ENCODE measurements at regions not wholly inside any gene's neighbourhood (a gene's known extent, or its start where the extent isn't known, plus 50 kb on each side); places are given as distances from the start of the nearest gene placed in this dataset.

- intact Hi-C loops (cut with micrococcal nuclease) = no loop called here
These were observed 567.0 kb upstream of the MCTP2 start for GRCh38 chr15:93664213-93664956.

- intact Hi-C loops (cut with micrococcal nuclease) = no loop called here
These were observed 569.0 kb upstream of the MCTP2 start for GRCh38 chr15:93662162-93662885.

GRCh38 chr15:93658026-93658816 lies 569.2 kb upstream of the RGMA start:
- intact Hi-C loops (cut with micrococcal nuclease) = no loop called here

- intact Hi-C loops (cut with micrococcal nuclease) = no loop called here
These were observed 567.0 kb upstream of the RGMA start for GRCh38 chr15:93656041-93656440.

GRCh38 chr15:93649691-93650235 lies 560.8 kb upstream of the RGMA start:
- intact Hi-C loops (cut with micrococcal nuclease) = no loop called here

- intact Hi-C loops (cut with micrococcal nuclease) = no loop called here
These were observed 557.2 kb upstream of the RGMA start for GRCh38 chr15:93646193-93646592.

- intact Hi-C loops (cut with micrococcal nuclease) = no loop called here
These were observed 556.6 kb upstream of the RGMA start for GRCh38 chr15:93645594-93645993.

GRCh38 chr15:93644595-93644994 lies 555.6 kb upstream of the RGMA start:
- intact Hi-C loops (cut with micrococcal nuclease) = no loop called here

- intact Hi-C loops (cut with micrococcal nuclease) = no loop called here
These were observed 551.5 kb upstream of the RGMA start for GRCh38 chr15:93640411-93640962.

GRCh38 chr15:93631958-93632618 lies 543.1 kb upstream of the RGMA start:
- intact Hi-C loops (cut with micrococcal nuclease) = no loop called here

- intact Hi-C loops (cut with micrococcal nuclease) = no loop called here
These were observed 530.6 kb upstream of the RGMA start for GRCh38 chr15:93619597-93619996.

GRCh38 chr15:93617443-93617842 lies 528.4 kb upstream of the RGMA start:
- intact Hi-C loops (cut with micrococcal nuclease) = no loop called here

GRCh38 chr15:93614386-93615104 lies 525.5 kb upstream of the RGMA start:
- intact Hi-C loops (cut with micrococcal nuclease) = no loop called here

- intact Hi-C loops (cut with micrococcal nuclease) = no loop called here
These were observed 524.4 kb upstream of the RGMA start for GRCh38 chr15:93613386-93613785.

GRCh38 chr15:93612953-93613352 lies 523.9 kb upstream of the RGMA start:
- intact Hi-C loops (cut with micrococcal nuclease) = no loop called here

- intact Hi-C loops (cut with micrococcal nuclease) = no loop called here
These were observed 521.9 kb upstream of the RGMA start for GRCh38 chr15:93610944-93611343.

GRCh38 chr15:93608643-93609148 lies 519.7 kb upstream of the RGMA start:
- intact Hi-C loops (cut with micrococcal nuclease) = no loop called here

GRCh38 chr15:93603550-93603949 lies 514.5 kb upstream of the RGMA start:
- intact Hi-C loops (cut with micrococcal nuclease) = no loop called here

- intact Hi-C loops (cut with micrococcal nuclease) = no loop called here
These were observed 498.1 kb upstream of the RGMA start for GRCh38 chr15:93587059-93587521.

- intact Hi-C loops (cut with micrococcal nuclease) = no loop called here
These were observed 496.0 kb upstream of the RGMA start for GRCh38 chr15:93585012-93585411.
